ENCODE measurements at regions not wholly inside any gene's neighbourhood (a gene's known extent, or its start where the extent isn't known, plus 50 kb on each side); places are given as distances from the start of the nearest gene placed in this dataset.

DNA sequence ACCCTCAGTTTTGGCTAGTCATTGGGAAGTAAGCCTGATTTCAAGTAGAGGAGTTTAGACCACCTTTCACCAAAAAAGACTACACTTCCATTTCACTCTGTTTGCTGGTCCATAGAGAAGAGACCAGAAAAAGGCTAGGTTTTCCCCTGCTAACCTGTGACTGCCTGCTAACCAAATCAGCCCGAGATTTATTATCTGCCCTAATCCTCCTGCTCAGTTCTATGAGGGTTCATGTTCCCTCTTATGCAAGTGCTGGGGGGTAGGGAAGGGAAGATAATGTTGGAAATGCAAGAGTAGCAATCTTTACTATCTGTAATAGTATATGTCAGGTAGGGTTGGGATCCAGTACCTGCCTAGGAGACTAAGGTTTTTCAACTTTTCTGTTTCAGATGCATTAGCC is 51.6 kb upstream of the CCNG1 start:
- H3K14ac ChIP-seq (ENCODE audit: insufficient read depth, low read length), result no peak overlapping the region

More for the DNA sequence above, 51.6 kb upstream of the CCNG1 start:
- H3K23ac ChIP-seq (ENCODE audit: insufficient read length, low read depth, low read length), result no peak overlapping the region
- H2BK15ac ChIP-seq (ENCODE audit: low read depth, low read length), result no peak overlapping the region
- no peak overlapping the region for H4K8ac ChIP-seq (replicated peaks; ENCODE audit: insufficient read length, low read depth, low read length)
- no peak overlapping the region for H4K91ac ChIP-seq (ENCODE audit: insufficient read length, low read depth, low read length)
- no peak overlapping the region for H3K4ac ChIP-seq (ENCODE audit: low read depth, low read length)
- no peaks in the 10 kb centered on the region for H3K79me2 ChIP-seq (ENCODE audit: insufficient read depth, low read length)
- no peaks in the 10 kb centered on the region for H3K4me1 ChIP-seq (ENCODE audit: insufficient read depth, low read length)
- no CpG with 5 or more reads among the region's 1 CpG for WGBS (ENCODE audit: extremely low coverage, insufficient read length, low lambda C conversion rate)
- no peak overlapping the region for H3K56ac ChIP-seq (ENCODE audit: insufficient read length, low read depth, low read length)
- no peak overlapping the region for H3K18ac ChIP-seq (ENCODE audit: insufficient read length, low read depth, low read length)
- no peaks in the 10 kb centered on the region for H3K9me3 ChIP-seq (ENCODE audit: control insufficient read depth, low read depth, low read length)
- no peak overlapping the region for H3K9ac ChIP-seq (ENCODE audit: extremely low read depth, insufficient read length, low read length)
- 0 out of 4 replicates have a peak, but pooled peaks cover 2% of the 10 kb centered on the region in 2 experiments for H3K4me1 Mint-ChIP-seq
- no peaks in the 10 kb centered on the region for H3K79me1 ChIP-seq (ENCODE audit: insufficient read depth, low read depth, low read length, poor library complexity, severe bottlenecking)
- H3K27me3 ChIP-seq (ENCODE audit: insufficient read depth, low read length), result no peaks in the 10 kb centered on the region
- TF ChIP-seq, protein P1, sequence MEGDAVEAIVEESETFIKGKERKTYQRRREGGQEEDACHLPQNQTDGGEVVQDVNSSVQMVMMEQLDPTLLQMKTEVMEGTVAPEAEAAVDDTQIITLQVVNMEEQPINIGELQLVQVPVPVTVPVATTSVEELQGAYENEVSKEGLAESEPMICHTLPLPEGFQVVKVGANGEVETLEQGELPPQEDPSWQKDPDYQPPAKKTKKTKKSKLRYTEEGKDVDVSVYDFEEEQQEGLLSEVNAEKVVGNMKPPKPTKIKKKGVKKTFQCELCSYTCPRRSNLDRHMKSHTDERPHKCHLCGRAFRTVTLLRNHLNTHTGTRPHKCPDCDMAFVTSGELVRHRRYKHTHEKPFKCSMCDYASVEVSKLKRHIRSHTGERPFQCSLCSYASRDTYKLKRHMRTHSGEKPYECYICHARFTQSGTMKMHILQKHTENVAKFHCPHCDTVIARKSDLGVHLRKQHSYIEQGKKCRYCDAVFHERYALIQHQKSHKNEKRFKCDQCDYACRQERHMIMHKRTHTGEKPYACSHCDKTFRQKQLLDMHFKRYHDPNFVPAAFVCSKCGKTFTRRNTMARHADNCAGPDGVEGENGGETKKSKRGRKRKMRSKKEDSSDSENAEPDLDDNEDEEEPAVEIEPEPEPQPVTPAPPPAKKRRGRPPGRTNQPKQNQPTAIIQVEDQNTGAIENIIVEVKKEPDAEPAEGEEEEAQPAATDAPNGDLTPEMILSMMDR (conservative IDR thresholded peaks at IDR 0.05), result no peak
- no peak overlapping the region for H3K4me3 Mint-ChIP-seq
- H4K5ac ChIP-seq (ENCODE audit: insufficient read length, low read depth, low read length), result no peak overlapping the region
- H4K20me1 ChIP-seq (ENCODE audit: control insufficient read depth, insufficient read depth, insufficient read length), result no peaks in the 10 kb centered on the region
- no peaks in the 10 kb centered on the region for H3K23me2 ChIP-seq (ENCODE audit: insufficient read length, low read depth, low read length, poor library complexity, severe bottlenecking)
- no peak overlapping the region for H3K4me2 ChIP-seq (ENCODE audit: insufficient read depth, insufficient read length, low read length)
- H2BK20ac ChIP-seq (ENCODE audit: low read depth, low read length, poor library complexity, severe bottlenecking), result no peak overlapping the region
- peaks cover 4% of the 10 kb centered on the region in 2 experiments; a peak in 4 of 5 replicates for H3K9me3 Mint-ChIP-seq
- H2AK5ac ChIP-seq (ENCODE audit: insufficient read length, low read length), result no peak overlapping the region
- no peak overlapping the region for H2BK120ac ChIP-seq (ENCODE audit: low read depth, low read length, poor library complexity, severe bottlenecking)
- no peak overlapping the region for H2BK12ac ChIP-seq (ENCODE audit: insufficient read length, low read depth, low read length)
- H2AFZ ChIP-seq (ENCODE audit: low read length), result no peak overlapping the region
- no peak overlapping the region for H2BK5ac ChIP-seq (ENCODE audit: insufficient read length, low read length)
- DNase-seq, result no peak
- no peak overlapping the region for H3T11ph ChIP-seq (ENCODE audit: low read length)
- H3K27me3 Mint-ChIP-seq (ENCODE audit: low read depth), result no peaks in the 10 kb centered on the region
- no peak overlapping the region for H3K27ac ChIP-seq (ENCODE audit: insufficient read length, low read depth, low read length)
- peaks cover 0 to 4% (median under 1%) of the 10 kb centered on the region in 3 experiments; a peak in 3 of 7 replicates for H3K36me3 Mint-ChIP-seq (ENCODE audit: insufficient read depth in 1 of 3, low read depth in 3 of 3)
- H3K27ac Mint-ChIP-seq, result no peak overlapping the region
